Cardiac fibroblast (primary cell): ENCODE measurements at regions not wholly inside any gene's neighbourhood (a gene's known extent, or its start where the extent isn't known, plus 50 kb on each side); places are given as distances from the start of the nearest gene placed in this dataset.
"Not testable (repeated sequence)": the region's sequence is repeated elsewhere in the genome, so short reads cannot be mapped to it uniquely, and the experiment has no call there.

ENCODE experiments used
- DNase-seq, 2 donors: peaks; one replicate each; pipeline versions ENCODE4 v3.0.0 to v3.0.0-alpha.2; 2010; ENCODE audit warnings: low read depth in 2 of 2
- H3K4me3 ChIP-seq, 2 donors: replicated peaks in 1 of 2; 1 replicate in 1 of 2; 2 replicates in 1 of 2; pipeline ENCODE4 v1.5.1; 2011; ENCODE audit warnings: low read depth in 2 of 2, low read length in 2 of 2, mild to moderate bottlenecking in 2 of 2, moderate library complexity in 1 of 2
- TF ChIP-seq, protein P1 (sequence below): IDR thresholded peaks from one replicate; pipeline ENCODE4 v1.5.1; 2011; ENCODE audit warnings: low read depth, mild to moderate bottlenecking, low read length, inconsistent platforms

DNA sequence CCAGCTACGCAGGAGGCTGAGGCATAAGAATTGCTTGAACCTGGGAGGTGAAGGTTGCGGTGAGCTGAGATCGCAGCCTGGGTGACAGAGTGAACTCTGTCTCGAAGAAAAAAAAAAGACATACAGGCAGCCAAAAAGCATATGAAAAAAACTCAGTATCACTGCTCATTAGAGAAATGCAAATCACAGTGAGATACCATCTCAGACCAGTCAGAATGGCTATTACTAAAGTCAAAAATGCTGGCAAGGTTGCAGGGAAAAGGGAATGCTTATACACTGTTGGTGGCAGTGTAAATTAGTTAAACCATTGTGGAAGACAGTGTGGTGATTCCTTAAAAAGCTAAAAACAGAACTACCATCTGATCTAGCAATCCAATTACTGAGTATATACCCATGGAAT, 123.1 kb downstream of the CHIC2 start:
- no peak overlapping the region for H3K4me3 ChIP-seq
- TF ChIP-seq, protein P1, sequence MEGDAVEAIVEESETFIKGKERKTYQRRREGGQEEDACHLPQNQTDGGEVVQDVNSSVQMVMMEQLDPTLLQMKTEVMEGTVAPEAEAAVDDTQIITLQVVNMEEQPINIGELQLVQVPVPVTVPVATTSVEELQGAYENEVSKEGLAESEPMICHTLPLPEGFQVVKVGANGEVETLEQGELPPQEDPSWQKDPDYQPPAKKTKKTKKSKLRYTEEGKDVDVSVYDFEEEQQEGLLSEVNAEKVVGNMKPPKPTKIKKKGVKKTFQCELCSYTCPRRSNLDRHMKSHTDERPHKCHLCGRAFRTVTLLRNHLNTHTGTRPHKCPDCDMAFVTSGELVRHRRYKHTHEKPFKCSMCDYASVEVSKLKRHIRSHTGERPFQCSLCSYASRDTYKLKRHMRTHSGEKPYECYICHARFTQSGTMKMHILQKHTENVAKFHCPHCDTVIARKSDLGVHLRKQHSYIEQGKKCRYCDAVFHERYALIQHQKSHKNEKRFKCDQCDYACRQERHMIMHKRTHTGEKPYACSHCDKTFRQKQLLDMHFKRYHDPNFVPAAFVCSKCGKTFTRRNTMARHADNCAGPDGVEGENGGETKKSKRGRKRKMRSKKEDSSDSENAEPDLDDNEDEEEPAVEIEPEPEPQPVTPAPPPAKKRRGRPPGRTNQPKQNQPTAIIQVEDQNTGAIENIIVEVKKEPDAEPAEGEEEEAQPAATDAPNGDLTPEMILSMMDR, result no peak
- no peak for DNase-seq

DNA sequence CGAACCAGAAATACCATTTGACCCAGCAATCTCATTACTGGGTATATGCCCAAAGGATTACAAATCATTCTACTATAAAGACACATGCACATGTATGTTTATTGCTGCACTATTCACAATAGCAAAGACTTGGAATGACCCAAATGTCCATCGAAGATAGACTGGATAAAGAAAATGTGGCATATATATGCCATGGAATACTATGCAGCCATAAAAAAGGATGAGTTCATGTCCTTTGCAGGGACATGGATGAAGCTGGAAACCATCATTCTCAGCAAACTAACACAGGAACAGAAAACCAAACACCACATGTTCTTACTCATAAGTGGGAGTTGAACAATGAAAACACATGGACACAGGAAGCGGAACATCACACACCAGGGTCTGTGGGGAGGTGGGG, 124.5 kb downstream of the CHIC2 start:
- H3K4me3 ChIP-seq, DNase-seq: not testable (repeated sequence)

DNA sequence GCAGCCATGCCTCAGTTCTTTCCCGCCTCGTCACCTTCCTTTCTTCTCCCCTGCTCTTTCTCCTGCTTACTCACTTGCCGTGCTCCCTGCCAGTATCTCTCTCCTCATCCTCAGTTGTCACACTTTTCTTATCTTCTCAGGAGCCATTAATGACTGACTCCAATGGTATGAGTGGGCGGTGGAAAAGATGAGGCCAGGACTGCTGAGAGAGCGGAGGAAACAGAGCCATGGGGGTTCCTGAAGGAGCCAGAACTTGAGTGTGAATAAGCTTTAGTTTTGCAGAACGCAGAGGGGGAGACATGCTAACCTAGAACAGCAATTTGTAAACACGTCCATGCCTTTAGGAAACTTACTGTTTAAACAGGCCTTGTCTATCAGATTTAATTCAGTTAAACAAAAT, 126.5 kb downstream of the CHIC2 start:
- TF ChIP-seq, protein P1, result no peak
- peak; percentile 73 to 77 for DNase-seq
- no peak overlapping the region for H3K4me3 ChIP-seq

DNA sequence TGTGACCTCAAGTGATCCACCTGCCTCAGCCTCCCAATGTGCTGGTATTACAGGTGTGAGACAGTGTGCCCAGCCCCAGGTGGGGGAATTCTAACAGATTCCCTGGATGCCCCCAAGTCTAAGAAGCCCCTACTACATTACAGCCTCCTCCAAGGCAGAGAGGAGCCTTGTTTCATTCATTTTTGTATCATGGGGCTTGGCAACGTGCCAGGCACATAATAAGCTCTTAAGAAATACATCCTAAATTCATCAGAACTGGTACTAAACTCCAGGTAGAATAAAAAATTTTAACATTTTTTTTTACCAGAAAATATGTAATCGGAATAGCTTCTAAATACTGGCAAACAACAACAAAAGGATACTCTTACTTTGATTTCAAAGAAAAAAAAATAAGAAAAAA, 127.1 kb downstream of the CHIC2 start:
- TF ChIP-seq, protein P1, result no peak
- DNase-seq, result peak; percentile 44
- no peak overlapping the region for H3K4me3 ChIP-seq

DNA sequence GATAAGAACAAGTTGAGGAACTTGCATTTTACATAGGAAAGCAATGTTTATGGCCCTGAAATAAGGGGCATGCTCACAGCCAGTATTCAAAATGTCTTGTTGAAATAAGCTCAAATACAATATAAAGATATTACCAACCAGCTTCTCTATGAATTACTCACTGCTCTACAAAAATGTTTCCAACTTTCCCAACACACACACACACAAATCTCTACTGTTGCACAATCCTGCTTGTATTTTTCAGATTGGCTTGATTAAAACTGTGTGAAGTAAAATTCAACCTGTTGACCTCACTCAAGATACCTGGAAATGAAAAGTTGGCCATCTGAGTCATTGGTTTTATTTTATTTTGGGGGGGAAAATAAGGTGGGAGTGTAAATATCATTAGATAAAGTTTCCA, 128.6 kb downstream of the CHIC2 start:
- DNase-seq, result peak; percentile 82 to 85
- no peak overlapping the region for H3K4me3 ChIP-seq
- TF ChIP-seq, protein P1, result no peak

DNA sequence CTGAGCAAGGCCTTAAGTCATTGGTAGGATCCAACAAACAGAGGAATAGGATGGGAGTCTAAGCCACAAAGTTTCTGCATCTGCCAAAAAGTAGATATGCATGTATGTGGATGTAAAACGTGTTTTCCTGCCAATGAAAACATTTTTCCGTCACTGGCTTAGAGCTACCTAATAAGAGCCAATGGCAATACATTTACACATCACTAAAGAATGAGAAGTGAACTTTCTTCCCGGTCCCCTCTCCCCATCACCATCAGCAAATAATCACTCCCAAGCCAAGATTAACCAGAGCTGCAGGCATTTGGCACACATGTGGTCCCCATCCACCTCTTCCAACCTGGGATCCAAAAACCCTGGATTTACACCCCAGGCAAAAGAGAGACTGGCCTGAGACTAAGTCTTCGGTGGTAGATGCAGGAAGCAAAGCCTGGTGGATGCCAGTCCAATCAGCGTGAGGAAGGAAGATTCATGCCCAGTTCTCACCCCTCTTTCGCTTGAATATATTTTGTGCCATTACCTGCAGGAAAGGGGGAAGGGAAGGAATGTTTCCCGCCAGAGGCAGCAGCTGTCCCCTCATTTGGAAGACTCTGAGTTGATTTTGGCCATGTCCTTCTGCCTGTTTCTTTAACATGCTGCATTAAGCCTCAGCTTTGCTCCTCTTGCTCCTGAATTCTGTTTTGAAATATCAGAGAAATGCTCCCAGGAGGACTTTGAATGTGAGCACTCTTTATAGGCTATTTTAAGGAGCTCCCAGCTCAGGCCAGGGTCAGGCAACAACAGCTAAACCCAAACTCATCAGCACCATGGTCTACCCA, 131.4 kb downstream of the CHIC2 start:
- DNase-seq, result peak; percentile 97 to 98
- TF ChIP-seq, protein P1, result no peak
- H3K4me3 ChIP-seq, result no peak overlapping the region

DNA sequence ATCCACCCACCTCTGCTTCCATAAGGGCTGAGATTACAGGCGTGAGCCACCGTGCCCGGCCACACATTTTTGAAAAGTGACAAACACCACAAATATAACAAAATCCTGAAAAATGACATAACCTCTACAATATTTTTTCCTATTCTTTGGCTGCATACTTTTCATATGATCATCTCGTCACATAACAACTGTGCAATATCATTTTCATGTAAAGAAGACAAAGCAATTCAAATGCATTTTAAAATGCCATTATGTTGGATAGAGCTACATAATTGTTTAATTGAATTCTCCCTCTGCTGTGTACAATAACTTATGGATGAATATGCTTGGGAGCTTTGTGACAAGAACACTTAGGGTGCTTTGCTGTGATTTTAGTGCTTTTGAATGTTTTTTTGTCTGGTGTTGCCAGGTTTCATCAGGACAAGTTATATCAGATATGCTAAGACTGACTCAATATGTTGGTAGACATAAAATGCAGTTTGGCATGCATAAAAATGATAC, 132.9 kb downstream of the CHIC2 start:
- TF ChIP-seq, protein P1, result no peak
- H3K4me3 ChIP-seq, result no peak overlapping the region
- DNase-seq, result peak; percentile 39 to 64
